ENCODE measurements at regions not wholly inside any gene's neighbourhood (a gene's known extent, or its start where the extent isn't known, plus 50 kb on each side); places are given as distances from the start of the nearest gene placed in this dataset.

DNA sequence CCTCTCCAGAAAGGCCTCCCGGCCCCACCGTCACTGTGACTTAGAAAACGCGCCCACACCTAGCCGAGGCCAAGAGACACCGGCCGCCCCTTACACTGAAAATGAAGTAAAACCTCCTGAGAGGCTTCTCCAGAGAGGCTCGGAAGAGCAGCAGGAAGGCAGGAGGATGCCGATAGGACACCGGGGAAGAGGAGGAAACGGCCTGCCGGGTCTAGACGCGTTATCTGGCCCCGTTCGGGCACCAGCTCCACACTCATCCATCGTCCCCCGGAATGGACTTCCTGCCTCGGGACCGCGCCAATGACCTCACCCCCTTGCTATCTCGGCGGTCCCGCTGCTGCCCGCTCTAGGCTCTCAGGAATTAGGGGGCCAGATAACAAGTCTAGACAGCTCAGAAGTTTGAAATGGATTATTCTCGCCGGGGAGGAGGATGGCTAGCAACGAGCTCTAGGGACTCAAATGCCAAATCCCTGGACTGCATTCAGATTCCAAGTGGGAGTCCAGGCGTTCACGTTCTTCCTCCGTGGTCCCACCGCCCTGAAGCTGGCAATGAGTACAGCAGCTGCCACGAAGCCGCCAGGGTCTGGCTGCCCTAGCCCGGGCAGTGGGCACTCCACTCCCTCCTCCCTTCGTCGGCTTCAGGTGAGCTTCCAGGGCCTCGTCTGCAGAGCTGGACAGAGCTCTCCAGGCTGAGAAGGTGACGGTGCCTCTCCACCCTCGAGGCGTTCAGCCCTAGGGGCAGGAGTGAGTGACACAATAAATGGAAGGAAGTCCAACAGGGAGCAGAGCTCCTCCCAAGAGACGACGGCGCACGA, 350.9 kb downstream of the FOXL1 start:
- Histone ChIP-seq H3K9ac (ENCODE audit: low read depth, low read length) (no peak overlapping the region), H3K36me3 (ENCODE audit: insufficient read depth, low read depth, low read length) (no peaks in the 10 kb centered on the region), H3K9me3 (ENCODE audit: insufficient read depth, low read depth, low read length) (no peaks in the 10 kb centered on the region; the same call in 1 of the 2 replicates), H3K4me3 (ENCODE audit: low read length) (no peak overlapping the region), H3K4me1 (ENCODE audit: insufficient read depth, low read length) (peaks cover 5% of the 10 kb centered on the region; the same call in 1 of the 2 replicates), H3K27ac (ENCODE audit: low read length) (no peak overlapping the region), H3K27me3 (ENCODE audit: insufficient read depth, low read length) (no peaks in the 10 kb centered on the region; the same call in 1 of the 2 replicates)

DNA sequence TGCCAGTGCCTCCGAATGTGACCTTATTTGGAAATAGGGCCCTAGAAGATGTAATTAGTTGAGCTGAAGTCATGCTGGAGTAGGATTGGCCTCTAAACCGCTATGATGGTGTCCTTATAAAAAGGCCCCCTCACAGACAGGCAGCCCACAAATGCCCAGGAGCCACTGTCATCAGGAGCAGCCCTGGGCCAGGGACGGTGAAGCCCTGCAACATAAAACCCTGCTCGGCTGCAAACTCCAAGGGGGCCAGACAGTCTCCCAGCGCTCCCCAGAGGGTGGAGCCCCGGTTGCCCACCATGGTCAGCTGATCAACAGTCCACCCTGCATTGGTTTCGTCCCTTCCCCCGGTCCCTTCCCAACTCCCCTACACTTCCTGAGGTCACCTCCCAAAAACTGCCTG, 351.7 kb downstream of the FOXL1 start:
- Histone ChIP-seq H3K36me3 (ENCODE audit: insufficient read depth, low read depth, low read length) (no peaks in the 10 kb centered on the region), H3K9me3 (ENCODE audit: insufficient read depth, low read depth, low read length) (no peaks in the 10 kb centered on the region; the same call in 1 of the 2 replicates), H3K27me3 (ENCODE audit: insufficient read depth, low read length) (no peaks in the 10 kb centered on the region; the same call in 1 of the 2 replicates), H3K9ac (ENCODE audit: low read depth, low read length) (no peak overlapping the region), H3K4me1 (ENCODE audit: insufficient read depth, low read length) (peaks cover 5% of the 10 kb centered on the region; the same call in 1 of the 2 replicates), H3K27ac (ENCODE audit: low read length) (no peak overlapping the region), H3K4me3 (ENCODE audit: low read length) (no peak overlapping the region)

DNA sequence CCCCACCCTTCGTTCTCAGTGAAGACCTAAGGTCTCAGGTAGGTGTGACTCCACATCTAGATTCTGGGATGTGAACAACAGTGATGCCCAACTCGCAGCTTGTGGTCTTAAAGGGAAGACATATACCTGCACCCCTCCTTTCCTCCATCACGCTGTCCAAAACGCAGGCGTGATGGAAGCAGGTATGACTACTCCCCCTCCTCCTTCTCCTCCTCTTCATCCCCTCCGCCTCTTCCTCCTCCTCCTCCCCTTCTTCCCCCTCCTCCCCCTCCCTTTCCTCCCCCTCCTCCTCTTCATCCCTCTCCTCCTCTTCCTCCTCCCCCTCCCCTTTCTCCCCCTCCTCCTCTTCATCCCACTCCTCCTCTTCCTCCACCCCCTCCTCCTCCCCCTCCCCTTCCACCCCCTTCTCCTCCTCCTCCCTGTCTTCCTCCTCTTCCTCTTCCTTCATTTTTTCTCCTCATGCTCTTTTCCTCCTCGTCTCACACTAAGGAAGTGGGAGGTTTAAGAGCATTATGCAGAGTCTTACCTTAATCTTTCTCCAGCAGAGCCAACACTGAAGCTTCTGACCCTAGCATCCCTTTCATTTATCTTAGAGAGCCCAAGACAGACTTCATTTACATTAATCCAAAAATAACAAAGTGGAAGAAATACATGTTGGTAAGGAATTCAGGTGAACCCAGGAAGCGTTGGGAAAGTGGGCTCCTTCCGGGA, 352.5 kb downstream of the FOXL1 start:
- Histone ChIP-seq H3K27ac (ENCODE audit: low read length) (no peak overlapping the region), H3K36me3 (ENCODE audit: insufficient read depth, low read depth, low read length) (no peaks in the 10 kb centered on the region), H3K9me3 (ENCODE audit: insufficient read depth, low read depth, low read length) (no peaks in the 10 kb centered on the region; the same call in 1 of the 2 replicates), H3K4me3 (ENCODE audit: low read length) (no peak overlapping the region), H3K27me3 (ENCODE audit: insufficient read depth, low read length) (no peaks in the 10 kb centered on the region; the same call in 1 of the 2 replicates), H3K9ac (ENCODE audit: low read depth, low read length) (no peak overlapping the region), H3K4me1 (ENCODE audit: insufficient read depth, low read length) (peaks cover 5% of the 10 kb centered on the region; the same call in 1 of the 2 replicates)

DNA sequence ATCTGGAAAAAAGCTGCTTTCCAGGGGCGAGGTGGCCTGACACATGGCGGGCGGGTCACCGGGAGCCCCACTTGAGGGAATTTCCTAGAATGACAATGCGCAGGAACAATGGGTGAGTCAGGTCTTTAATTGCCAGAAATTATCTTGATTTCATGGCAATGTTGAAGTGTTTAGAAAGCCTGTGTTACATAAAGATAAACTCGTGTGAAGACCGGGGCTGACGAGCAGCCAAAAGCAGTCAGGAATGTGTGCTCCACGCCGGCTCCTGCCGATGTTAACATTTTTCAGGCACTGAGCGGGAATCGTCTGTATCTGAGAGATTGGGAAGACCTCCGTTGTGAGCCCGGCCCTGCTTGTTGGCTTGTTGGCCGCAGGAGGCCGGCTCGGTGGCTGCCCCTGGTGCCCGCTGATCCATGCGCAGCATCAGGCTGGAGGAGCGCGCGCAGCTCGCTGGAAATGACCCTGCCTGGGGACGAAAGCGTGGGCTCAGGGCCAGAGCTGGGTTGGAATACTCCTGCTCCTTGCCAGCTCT, 353.1 kb downstream of the FOXL1 start:
- no peak overlapping the region for H3K9ac ChIP-seq (ENCODE audit: low read depth, low read length)
- no peaks in the 10 kb centered on the region; the same call in 1 of the 2 replicates for H3K27me3 ChIP-seq (ENCODE audit: insufficient read depth, low read length)
- peaks cover 5% of the 10 kb centered on the region; the same call in 1 of the 2 replicates for H3K4me1 ChIP-seq (ENCODE audit: insufficient read depth, low read length)
- no peaks in the 10 kb centered on the region; the same call in 1 of the 2 replicates for H3K9me3 ChIP-seq (ENCODE audit: insufficient read depth, low read depth, low read length)
- H3K27ac ChIP-seq (ENCODE audit: low read length): no peak overlapping the region
- H3K4me3 ChIP-seq (ENCODE audit: low read length): no peak overlapping the region
- H3K36me3 ChIP-seq (ENCODE audit: insufficient read depth, low read depth, low read length): no peaks in the 10 kb centered on the region

DNA sequence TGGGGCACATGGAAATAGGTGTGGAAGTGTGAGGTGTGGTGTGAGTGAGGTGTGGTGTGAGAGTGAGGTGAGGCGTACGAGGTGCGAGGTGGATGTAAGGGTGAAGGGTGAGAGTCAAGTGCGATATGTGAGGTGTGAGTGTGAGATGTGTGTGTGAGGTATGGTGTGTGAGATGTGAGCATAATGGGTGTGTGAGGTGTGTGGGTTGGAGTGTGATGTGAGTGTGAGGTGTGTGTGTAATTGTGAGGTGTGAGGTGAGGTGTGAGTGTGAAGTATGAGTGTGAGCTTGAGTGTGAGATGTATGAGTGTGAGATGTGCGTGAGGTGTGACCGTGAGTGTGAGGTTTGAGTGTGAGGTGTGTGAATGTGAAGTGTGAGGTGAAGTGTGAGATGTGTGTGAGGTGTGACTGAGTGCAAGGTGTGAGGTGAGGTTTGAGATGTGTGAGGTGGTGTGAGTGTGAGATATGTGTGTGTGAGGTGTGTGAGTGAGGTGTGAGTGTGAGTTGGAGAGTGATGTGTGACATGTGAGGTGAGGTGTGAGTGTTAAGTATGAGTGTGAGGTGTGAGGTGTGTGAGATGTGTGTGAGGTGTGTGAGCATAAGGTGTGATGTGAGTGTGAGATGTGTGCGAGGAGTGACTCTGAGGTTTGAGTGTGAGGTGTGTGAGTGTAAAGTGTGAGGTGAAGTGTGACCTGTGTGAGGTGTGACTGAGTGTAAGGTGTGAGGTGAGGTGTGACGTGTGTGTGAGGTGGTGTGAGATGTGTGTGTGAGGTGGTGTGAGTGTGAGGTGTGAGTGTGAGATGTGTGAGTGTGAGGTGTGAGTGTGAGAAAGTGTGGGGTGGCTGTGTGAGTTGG, 354.0 kb downstream of the FOXL1 start:
- H3K4me3 ChIP-seq (ENCODE audit: low read length): no peak overlapping the region
- no peak overlapping the region for H3K9ac ChIP-seq (ENCODE audit: low read depth, low read length)
- peaks cover 5% of the 10 kb centered on the region; the same call in 1 of the 2 replicates for H3K4me1 ChIP-seq (ENCODE audit: insufficient read depth, low read length)

DNA sequence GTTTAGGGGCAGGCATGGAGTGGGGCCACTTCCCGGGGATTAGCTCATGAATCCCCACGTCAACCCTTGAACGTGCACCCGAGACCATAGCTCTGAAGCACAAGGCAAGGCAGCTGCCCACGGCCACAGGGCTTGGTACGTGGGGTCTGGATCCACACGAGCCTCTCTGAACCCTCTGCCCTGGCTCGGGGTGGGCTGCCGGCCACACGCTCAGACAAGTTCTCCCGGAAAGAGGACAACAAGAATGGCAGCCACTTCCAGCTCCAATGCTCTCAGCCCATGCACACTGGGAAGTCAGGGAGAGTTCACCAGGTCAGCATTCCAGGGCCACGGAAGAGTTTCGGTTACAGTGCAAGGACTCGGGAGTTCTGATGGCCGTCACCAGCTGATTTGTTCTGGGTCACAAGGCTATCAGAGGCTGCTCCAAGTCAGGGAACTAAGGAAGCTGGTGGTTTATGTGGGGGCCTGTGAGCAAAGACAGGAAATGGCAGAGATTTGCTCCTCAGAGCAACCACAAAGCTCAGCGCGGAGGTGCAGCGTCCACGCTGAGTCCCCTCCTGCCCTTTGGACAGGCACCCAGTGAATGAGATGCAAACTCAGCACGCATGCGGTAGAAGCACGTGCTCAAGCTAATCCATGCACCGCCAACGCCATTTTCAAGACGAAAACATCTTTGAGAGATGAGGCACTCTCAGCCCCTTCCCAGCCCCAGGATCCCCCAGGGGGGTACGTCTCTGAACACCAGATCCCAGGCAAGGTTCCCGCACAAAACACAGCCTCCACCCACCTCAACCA, 356.4 kb downstream of the FOXL1 start:
- Histone ChIP-seq H3K27ac (ENCODE audit: low read length) (no peak overlapping the region), H3K4me1 (ENCODE audit: insufficient read depth, low read length) (peaks cover 5% of the 10 kb centered on the region; the same call in 1 of the 2 replicates), H3K9ac (ENCODE audit: low read depth, low read length) (no peak overlapping the region), H3K9me3 (ENCODE audit: insufficient read depth, low read depth, low read length) (no peaks in the 10 kb centered on the region; the same call in 1 of the 2 replicates), H3K4me3 (ENCODE audit: low read length) (no peak overlapping the region), H3K36me3 (ENCODE audit: insufficient read depth, low read depth, low read length) (no peaks in the 10 kb centered on the region), H3K27me3 (ENCODE audit: insufficient read depth, low read length) (no peaks in the 10 kb centered on the region; the same call in 1 of the 2 replicates)

More for the DNA sequence above, 354.0 kb downstream of the FOXL1 start:
- no peaks in the 10 kb centered on the region; the same call in 1 of the 2 replicates for H3K27me3 ChIP-seq (ENCODE audit: insufficient read depth, low read length)
- no peaks in the 10 kb centered on the region for H3K36me3 ChIP-seq (ENCODE audit: insufficient read depth, low read depth, low read length)
- H3K9me3 ChIP-seq (ENCODE audit: insufficient read depth, low read depth, low read length): no peaks in the 10 kb centered on the region; the same call in 1 of the 2 replicates
- H3K27ac ChIP-seq (ENCODE audit: low read length): no peak overlapping the region

DNA sequence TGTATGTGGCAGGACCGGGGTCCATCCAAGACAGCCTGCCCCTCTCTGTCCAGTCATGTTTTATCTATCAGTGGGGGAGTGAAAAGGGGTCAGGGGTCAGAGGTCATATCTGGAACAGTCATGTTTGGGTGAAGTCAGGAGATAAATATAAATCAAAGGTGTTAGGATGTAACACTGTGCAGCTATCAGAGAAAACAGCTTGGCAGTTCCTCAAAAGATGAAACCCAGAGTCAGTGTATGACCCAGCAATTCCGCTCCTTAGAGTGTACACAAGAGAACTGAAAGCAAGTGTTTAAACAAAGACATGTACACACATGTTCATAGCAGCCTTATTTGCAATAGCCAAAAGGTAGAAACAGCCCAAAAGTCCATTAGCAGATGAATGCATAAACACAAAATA, 361.3 kb downstream of the FOXL1 start:
- Histone ChIP-seq H3K36me3 (ENCODE audit: insufficient read depth, low read depth, low read length) (no peaks in the 10 kb centered on the region), H3K27ac (ENCODE audit: low read length) (no peak overlapping the region), H3K4me1 (ENCODE audit: insufficient read depth, low read length) (no peaks in the 10 kb centered on the region), H3K27me3 (ENCODE audit: insufficient read depth, low read length) (no peaks in the 10 kb centered on the region), H3K9me3 (ENCODE audit: insufficient read depth, low read depth, low read length) (no peaks in the 10 kb centered on the region), H3K9ac (ENCODE audit: low read depth, low read length) (no peak overlapping the region), H3K4me3 (ENCODE audit: low read length) (no peak overlapping the region)

DNA sequence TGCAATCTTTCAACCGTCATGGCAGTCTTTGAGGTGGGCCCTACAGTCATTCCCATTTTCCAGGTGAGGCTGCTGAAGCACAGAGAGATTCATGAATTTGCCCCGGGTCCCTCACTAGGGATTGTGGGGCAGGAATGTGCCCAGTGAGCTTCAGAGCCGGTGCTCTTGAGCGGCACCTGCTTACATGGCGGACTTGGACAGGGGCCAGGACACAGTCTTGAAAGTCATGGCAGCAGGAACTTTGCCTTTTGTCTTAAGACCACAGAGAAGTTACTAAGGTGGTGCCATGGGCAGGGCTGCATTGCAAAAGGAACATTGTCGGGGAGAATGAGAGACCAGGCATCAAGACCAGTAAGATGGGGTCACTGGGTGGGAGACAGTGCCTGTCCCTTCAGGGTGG, 363.4 kb downstream of the FOXL1 start:
- Histone ChIP-seq H3K9me3 (ENCODE audit: insufficient read depth, low read depth, low read length) (no peaks in the 10 kb centered on the region), H3K4me1 (ENCODE audit: insufficient read depth, low read length) (peaks cover 5% of the 10 kb centered on the region), H3K36me3 (ENCODE audit: insufficient read depth, low read depth, low read length) (no peaks in the 10 kb centered on the region), H3K4me3 (ENCODE audit: low read length) (no peak overlapping the region), H3K27me3 (ENCODE audit: insufficient read depth, low read length) (no peaks in the 10 kb centered on the region), H3K9ac (ENCODE audit: low read depth, low read length) (no peak overlapping the region), H3K27ac (ENCODE audit: low read length) (no peak overlapping the region)

DNA sequence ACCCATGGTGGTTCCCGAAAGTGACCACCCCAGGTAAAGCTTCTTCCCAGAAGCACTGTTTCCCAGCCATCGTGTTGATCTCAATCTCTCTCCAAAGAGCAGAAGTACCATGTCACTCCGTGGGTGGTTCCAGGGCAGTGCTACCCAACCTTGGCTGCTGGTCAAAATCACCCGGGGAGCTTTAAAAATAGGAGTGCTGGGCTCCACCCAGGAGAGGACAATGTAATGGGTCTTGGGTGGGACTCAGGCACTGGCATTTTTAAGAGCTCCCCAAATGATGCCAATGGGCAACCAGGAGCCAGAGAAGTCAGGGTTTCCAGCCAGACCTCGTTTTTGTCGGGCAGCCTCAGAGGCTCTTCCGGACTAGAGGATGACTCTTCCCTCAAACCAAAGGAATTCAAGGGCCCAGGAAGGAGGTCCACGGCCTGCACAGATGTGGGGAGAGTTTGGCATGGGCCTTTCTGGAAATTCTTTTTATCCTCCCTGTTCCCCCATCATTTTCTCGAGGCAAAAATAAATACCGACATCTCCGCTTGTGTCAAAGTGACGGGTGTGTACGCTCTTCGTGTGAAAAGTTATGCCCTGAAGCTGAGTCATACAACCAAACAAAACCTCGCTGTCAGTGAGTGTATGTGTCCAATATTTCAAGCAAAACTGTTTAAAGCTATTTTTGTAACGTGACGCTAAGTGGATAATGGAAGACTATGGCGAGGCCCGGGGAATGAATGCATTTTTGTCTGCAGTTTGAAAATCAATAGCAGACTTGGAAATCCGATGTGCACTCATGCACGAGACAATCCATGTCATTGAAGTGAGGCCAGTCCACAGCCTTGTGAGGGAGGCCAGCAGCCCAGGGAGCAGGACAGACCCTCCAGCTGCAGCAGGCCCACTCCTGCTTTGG, 364.1 kb downstream of the FOXL1 start:
- Histone ChIP-seq H3K36me3 (ENCODE audit: insufficient read depth, low read depth, low read length) (no peaks in the 10 kb centered on the region), H3K9ac (ENCODE audit: low read depth, low read length) (no peak overlapping the region), H3K27me3 (ENCODE audit: insufficient read depth, low read length) (no peaks in the 10 kb centered on the region), H3K9me3 (ENCODE audit: insufficient read depth, low read depth, low read length) (no peaks in the 10 kb centered on the region), H3K4me3 (ENCODE audit: low read length) (no peak overlapping the region), H3K4me1 (ENCODE audit: insufficient read depth, low read length) (peaks cover 9% of the 10 kb centered on the region), H3K27ac (ENCODE audit: low read length) (no peak overlapping the region)
